Tibial nerve (tissue), 4 donors: ENCODE measurements at regions not wholly inside any gene's neighbourhood (a gene's known extent, or its start where the extent isn't known, plus 50 kb on each side); places are given as distances from the start of the nearest gene placed in this dataset. TPM values are rescaled to one million over a fixed set of nuclear protein-coding genes. Genes with fewer than 3 reads are reported as not detected.

Experiments used
- DNase-seq, 2 donors: peaks; one replicate each; pipeline ENCODE4 v3.0.0-alpha.2; 2019; ENCODE audit warnings: low spot score in 2 of 2
- H3K27ac ChIP-seq, 4 donors: fragments of 200-600 bp; sonication (generic) in 3 of 4; one replicate each; pipeline ENCODE4 v1.5.1; 2017 to 2019; ENCODE audit warnings: mild to moderate bottlenecking in 1 of 4
- H3K27me3 ChIP-seq, 2 donors: fragments of 200-600 bp; sonication (generic) in 1 of 2; one replicate each; pipeline versions ENCODE4 v1.5.1 to v1.6.0; 2017 to 2019
- H3K36me3 ChIP-seq, 3 donors: fragments of 200-600 bp; sonication (generic); one replicate each; pipeline ENCODE4 v1.5.1; 2018 to 2019
- H3K4me1 ChIP-seq, 4 donors: fragments of 200-600 bp; sonication (generic) in 3 of 4; one replicate each; pipeline ENCODE4 v1.5.1; 2017 to 2019
- H3K4me3 ChIP-seq, 4 donors: fragments of 200-600 bp; sonication (generic) in 3 of 4; one replicate each; pipeline ENCODE4 v1.5.1; 2017 to 2019; ENCODE audit warnings: mild to moderate bottlenecking in 1 of 4, moderate library complexity in 1 of 4
- H3K9me3 ChIP-seq, 4 donors: fragments of 200-600 bp; sonication (generic) in 3 of 4; one replicate each; pipeline ENCODE4 v1.5.1; 2017 to 2019
- EP300 ChIP-seq, 2 donors: sonication (generic); formaldehyde crosslinking; IDR thresholded peaks; one replicate each; pipeline ENCODE4 v1.6.1; 2017; ENCODE audit warnings: antibody characterized with exemption in 2 of 2, mild to moderate bottlenecking in 1 of 2
- POLR2A ChIP-seq, 2 donors: fragments of 450-650 bp; IDR thresholded peaks; one replicate each; pipeline ENCODE4 v1.6.1; 2017; ENCODE audit warnings: antibody characterized with exemption in 2 of 2, mild to moderate bottlenecking in 2 of 2, moderate library complexity in 2 of 2
- WGBS, 2 donors: methylation state at CpG; one replicate each; pipeline ENCODE4 v1.1.5; 2018; 5-methylcytosine and 5-hydroxymethylcytosine counted together
- small RNA-seq: library from RNA; depleted of rRNA; stranded (forward); fragments of <200 nt; gene quantifications from one replicate; pipeline ENCODE3, GENCODE V24; 2016
- TF ChIP-seq, protein P1 (sequence below), 5 experiments: fragments of 200-600 bp in 3 of 5; fragments of 450-650 bp in 2 of 5; sonication (generic) in 3 of 5; IDR thresholded peaks; one replicate each; pipeline ENCODE4 v1.5.1; 2016 to 2019; ENCODE audit warnings: antibody characterized with exemption in 5 of 5, mild to moderate bottlenecking in 3 of 5, moderate library complexity in 2 of 5

DNA sequence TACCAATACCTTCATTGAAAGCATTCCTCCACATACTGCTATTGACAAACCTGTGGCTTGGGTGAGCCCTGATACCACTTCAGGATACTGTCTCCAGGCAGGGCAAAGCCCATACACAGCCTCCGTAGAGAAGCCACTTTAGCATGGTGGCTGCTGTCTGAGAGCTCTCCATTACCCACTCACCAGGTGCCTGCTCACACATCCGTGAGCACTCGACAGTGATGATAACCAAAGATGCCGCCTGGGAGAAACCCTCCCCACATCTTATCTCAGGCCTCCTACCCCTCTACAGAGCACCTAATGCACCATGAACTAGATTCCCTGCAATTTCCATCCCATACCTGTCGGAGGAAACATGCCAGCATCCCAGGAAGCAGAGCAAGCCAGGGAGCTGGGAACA is 57.6 kb upstream of the KLHL29 start:
- DNase-seq = no peak
- TF ChIP-seq EP300 (IDR thresholded peaks at IDR 0.05) = no peak
- no peak for TF ChIP-seq POLR2A (IDR thresholded peaks at IDR 0.05)
- TF ChIP-seq, protein P1, sequence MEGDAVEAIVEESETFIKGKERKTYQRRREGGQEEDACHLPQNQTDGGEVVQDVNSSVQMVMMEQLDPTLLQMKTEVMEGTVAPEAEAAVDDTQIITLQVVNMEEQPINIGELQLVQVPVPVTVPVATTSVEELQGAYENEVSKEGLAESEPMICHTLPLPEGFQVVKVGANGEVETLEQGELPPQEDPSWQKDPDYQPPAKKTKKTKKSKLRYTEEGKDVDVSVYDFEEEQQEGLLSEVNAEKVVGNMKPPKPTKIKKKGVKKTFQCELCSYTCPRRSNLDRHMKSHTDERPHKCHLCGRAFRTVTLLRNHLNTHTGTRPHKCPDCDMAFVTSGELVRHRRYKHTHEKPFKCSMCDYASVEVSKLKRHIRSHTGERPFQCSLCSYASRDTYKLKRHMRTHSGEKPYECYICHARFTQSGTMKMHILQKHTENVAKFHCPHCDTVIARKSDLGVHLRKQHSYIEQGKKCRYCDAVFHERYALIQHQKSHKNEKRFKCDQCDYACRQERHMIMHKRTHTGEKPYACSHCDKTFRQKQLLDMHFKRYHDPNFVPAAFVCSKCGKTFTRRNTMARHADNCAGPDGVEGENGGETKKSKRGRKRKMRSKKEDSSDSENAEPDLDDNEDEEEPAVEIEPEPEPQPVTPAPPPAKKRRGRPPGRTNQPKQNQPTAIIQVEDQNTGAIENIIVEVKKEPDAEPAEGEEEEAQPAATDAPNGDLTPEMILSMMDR (IDR thresholded peaks at IDR 0.05) = no peak
- Histone ChIP-seq H3K4me1 (peaks cover 0 to 7% (median 0%) of the 10 kb centered on the region in 4 donors), H3K27me3 (no peaks in the 10 kb centered on the region), H3K27ac (no peak overlapping the region), H3K4me3 (no peak overlapping the region), H3K9me3 (no peaks in the 10 kb centered on the region), H3K36me3 (no peaks in the 10 kb centered on the region)
- 94 to 95% methylated on average over 5 of the region's 5 CpGs for WGBS, 2 donors

DNA sequence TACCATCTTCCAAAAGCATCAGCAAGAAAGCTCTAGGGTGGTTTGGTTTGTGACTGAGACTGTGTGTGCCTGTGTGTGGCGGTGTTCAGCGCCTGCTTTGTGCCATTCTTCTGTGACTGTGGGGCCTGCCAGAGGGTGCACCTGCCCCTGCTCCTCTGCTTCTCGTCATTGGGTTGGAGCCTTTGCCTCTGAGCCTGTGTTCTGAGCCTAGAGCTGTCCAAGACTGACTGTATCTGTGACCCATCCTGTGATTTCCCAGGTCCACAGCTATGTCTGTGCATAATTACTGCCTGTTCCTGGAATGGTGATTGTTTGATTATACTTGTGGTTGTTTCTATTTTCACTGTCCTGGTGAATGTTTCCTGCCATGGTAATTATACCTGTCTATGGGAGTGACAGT is 57.1 kb upstream of the KLHL29 start:
- TF ChIP-seq, protein P1 (IDR thresholded peaks at IDR 0.05) = no peak
- TF ChIP-seq POLR2A (IDR thresholded peaks at IDR 0.05) = no peak
- no peak for TF ChIP-seq EP300 (IDR thresholded peaks at IDR 0.05)
- no peak for DNase-seq
- Histone ChIP-seq H3K9me3 (no peaks in the 10 kb centered on the region), H3K4me3 (no peak overlapping the region), H3K27me3 (no peaks in the 10 kb centered on the region), H3K4me1 (peaks cover 0 to 4% (median 0%) of the 10 kb centered on the region in 4 donors), H3K27ac (no peak overlapping the region), H3K36me3 (no peaks in the 10 kb centered on the region)
- 79 to 85% methylated on average over 3 of the region's 3 CpGs for WGBS, 2 donors

DNA sequence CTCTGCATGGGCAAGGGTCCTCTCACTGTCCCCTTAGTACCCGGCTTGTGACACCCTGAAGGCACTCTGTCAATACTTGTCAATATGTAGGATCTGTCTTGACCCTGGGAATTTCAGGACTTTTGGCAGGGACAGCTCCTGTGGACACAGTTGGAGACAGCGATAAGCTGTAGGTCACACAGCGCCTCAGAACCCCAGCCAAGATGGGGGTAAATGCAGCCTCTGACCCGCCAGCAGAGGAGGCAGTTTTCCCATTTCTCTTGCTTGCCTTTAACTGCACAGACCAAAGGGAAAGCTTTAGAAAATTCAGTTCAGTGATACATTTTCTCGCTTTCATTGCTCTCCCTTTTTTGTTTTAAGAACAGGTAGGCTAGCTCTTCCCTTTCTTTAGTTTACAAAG is 54.8 kb upstream of the KLHL29 start:
- peaks cover 0 to 6% (median 0%) of the 10 kb centered on the region in 4 donors for H3K4me1 ChIP-seq
- TF ChIP-seq, protein P1 (IDR thresholded peaks at IDR 0.05) = no peak
- TF ChIP-seq EP300 (IDR thresholded peaks at IDR 0.05) (no peak), POLR2A (IDR thresholded peaks at IDR 0.05) (no peak)
- no peak overlapping the region for H3K4me3 ChIP-seq
- H3K27ac ChIP-seq = no peak overlapping the region
- H3K36me3 ChIP-seq = no peaks in the 10 kb centered on the region
- no peaks in the 10 kb centered on the region for H3K27me3 ChIP-seq
- 66 to 73% methylated on average over 5 of the region's 5 CpGs for WGBS, 2 donors
- DNase-seq = no peak
- H3K9me3 ChIP-seq = no peaks in the 10 kb centered on the region

Small RNA genes lying in the stretch of these regions (small RNA-seq; reads per million reads assigned to genes)
- not detected for gene AC099799.1
- gene RN7SL117P = not detected
- 0.57 reads per million for gene RNA5SP87
